ENCODE measurements at regions not wholly inside any gene's neighbourhood (a gene's known extent, or its start where the extent isn't known, plus 50 kb on each side); places are given as distances from the start of the nearest gene placed in this dataset.

GRCh38 chr4:144799486-144799885 is 153.5 kb downstream of the HHIP start:
- TF ChIP-seq CTCF (IDR thresholded peaks at IDR 0.05; ENCODE audit: extremely low read depth, insufficient read depth, missing control alignments) = no peak
- no peak for DNase-seq (ENCODE audit: low spot score)
- in situ Hi-C loops (cut with MboI; ENCODE audit: low pct_unique_long_range_greater_than_20kb, low sequenced_read_pairs, unreplicated experiment) = loop anchor here (25.0 kb wide), 2 partner anchors 263 to 612 kb away; no protein-coding TSS in a partner anchor

GRCh38 chr4:144801731-144802130 is 155.8 kb downstream of the HHIP start:
- DNase-seq (ENCODE audit: low spot score) = no peak
- TF ChIP-seq CTCF (IDR thresholded peaks at IDR 0.05; ENCODE audit: extremely low read depth, insufficient read depth, missing control alignments) = no peak
- in situ Hi-C loops (cut with MboI; ENCODE audit: low pct_unique_long_range_greater_than_20kb, low sequenced_read_pairs, unreplicated experiment) = no loop called here

- in situ Hi-C loops (cut with MboI; ENCODE audit: low pct_unique_long_range_greater_than_20kb, low sequenced_read_pairs, unreplicated experiment) = no loop called here
- no peak for TF ChIP-seq CTCF (IDR thresholded peaks at IDR 0.05; ENCODE audit: extremely low read depth, insufficient read depth, missing control alignments)
- no peak for DNase-seq (ENCODE audit: low spot score)
Observed at GRCh38 chr4:144808034-144808433, 162.1 kb downstream of the HHIP start.

GRCh38 chr4:144809056-144809640 is 163.2 kb downstream of the HHIP start:
- in situ Hi-C loops (cut with MboI; ENCODE audit: low pct_unique_long_range_greater_than_20kb, low sequenced_read_pairs, unreplicated experiment) = no loop called here
- no peak for TF ChIP-seq CTCF (IDR thresholded peaks at IDR 0.05; ENCODE audit: extremely low read depth, insufficient read depth, missing control alignments)
- DNase-seq (ENCODE audit: low spot score) = no peak

- no peak for TF ChIP-seq CTCF (IDR thresholded peaks at IDR 0.05; ENCODE audit: extremely low read depth, insufficient read depth, missing control alignments)
- no peak for DNase-seq (ENCODE audit: low spot score)
- in situ Hi-C loops (cut with MboI; ENCODE audit: low pct_unique_long_range_greater_than_20kb, low sequenced_read_pairs, unreplicated experiment) = no loop called here
Observed at GRCh38 chr4:144816668-144817067, 170.7 kb downstream of the HHIP start.

- in situ Hi-C loops (cut with MboI; ENCODE audit: low pct_unique_long_range_greater_than_20kb, low sequenced_read_pairs, unreplicated experiment) = no loop called here
- no peak for TF ChIP-seq CTCF (IDR thresholded peaks at IDR 0.05; ENCODE audit: extremely low read depth, insufficient read depth, missing control alignments)
- no peak for DNase-seq (ENCODE audit: low spot score)
Observed at GRCh38 chr4:144817081-144817480, 171.1 kb downstream of the HHIP start.

Measured in GM13977 (cell line).